ENCODE measurements at regions not wholly inside any gene's neighbourhood (a gene's known extent, or its start where the extent isn't known, plus 50 kb on each side); places are given as distances from the start of the nearest gene placed in this dataset.

- no peak overlapping the region for H3K4me3 ChIP-seq (replicated peaks in 1 of 2; ENCODE audit: low read depth in 1 of 2, low read length in 2 of 2)
- CTCF ChIA-PET = no interaction called here
These were observed 50.1 kb upstream of the CCDC150 start for GRCh38 chr2:196589419-196589818.

More at GRCh38 chr2:196589419-196589818, 50.1 kb upstream of the CCDC150 start:
- no peaks in the 10 kb centered on the region for H3K27me3 ChIP-seq (ENCODE audit: insufficient read depth, low read length)
- DNase-seq (ENCODE audit: low read depth, low spot score) = no peak
- H3K9me3 ChIP-seq (ENCODE audit: control insufficient read depth in 1 of 2, insufficient read depth in 1 of 2, low read depth in 1 of 2, low read length in 2 of 2) = no peaks in the 10 kb centered on the region
- H3K27ac ChIP-seq (ENCODE audit: low read depth, low read length) = no peak overlapping the region
- ChIA-PET POLR2A (no interaction called here), RAD21 (ENCODE audit: low non-redundant PET in 1 of 2, low total read pairs in 2 of 2, uncharacterized antibody in 2 of 2, unreplicated experiment in 2 of 2) (no interaction called here)
- TF ChIP-seq SP1 (IDR thresholded peaks at IDR 0.05; ENCODE audit: low read depth) (no peak), ATF3 (IDR thresholded peaks at IDR 0.05) (no peak), POLR2A (IDR thresholded peaks at IDR 0.05; ENCODE audit: borderline replicate concordance, extremely low read depth, insufficient read depth, insufficient read length) (no peak), JUND (IDR thresholded peaks at IDR 0.05) (no peak)
- no peaks in the 10 kb centered on the region for H4K20me1 ChIP-seq (ENCODE audit: insufficient read depth)
- no peak for ATAC-seq
- H3K36me3 ChIP-seq (ENCODE audit: control insufficient read depth in 1 of 2, insufficient read depth in 2 of 2, low read length in 2 of 2) = no peaks in the 10 kb centered on the region
- no peaks in the 10 kb centered on the region for H3K9me2 ChIP-seq (ENCODE audit: insufficient read depth)
- H3K9ac ChIP-seq (ENCODE audit: low read length) = no peak overlapping the region
- intact Hi-C loops (cut with micrococcal nuclease) = no loop called here
- H3K79me2 ChIP-seq (ENCODE audit: insufficient read depth, low read length) = no peaks in the 10 kb centered on the region
- H2AFZ ChIP-seq (ENCODE audit: low read depth, low read length, poor library complexity, severe bottlenecking) = no peak overlapping the region
- BruUV-seq (replicated peaks) = no TSS peak
- H3K4me2 ChIP-seq (ENCODE audit: low read length) = no peak overlapping the region
- H3K4me1 ChIP-seq (ENCODE audit: control insufficient read depth in 1 of 2, insufficient read depth in 2 of 2, low read length in 2 of 2) = peaks cover 5 to 29% of the 10 kb centered on the region in 2 experiments; a peak in 3 of 4 replicates

Data from HCT116 (cell line).